ENCODE measurements at regions not wholly inside any gene's neighbourhood (a gene's known extent, or its start where the extent isn't known, plus 50 kb on each side); places are given as distances from the start of the nearest gene placed in this dataset.

DNA sequence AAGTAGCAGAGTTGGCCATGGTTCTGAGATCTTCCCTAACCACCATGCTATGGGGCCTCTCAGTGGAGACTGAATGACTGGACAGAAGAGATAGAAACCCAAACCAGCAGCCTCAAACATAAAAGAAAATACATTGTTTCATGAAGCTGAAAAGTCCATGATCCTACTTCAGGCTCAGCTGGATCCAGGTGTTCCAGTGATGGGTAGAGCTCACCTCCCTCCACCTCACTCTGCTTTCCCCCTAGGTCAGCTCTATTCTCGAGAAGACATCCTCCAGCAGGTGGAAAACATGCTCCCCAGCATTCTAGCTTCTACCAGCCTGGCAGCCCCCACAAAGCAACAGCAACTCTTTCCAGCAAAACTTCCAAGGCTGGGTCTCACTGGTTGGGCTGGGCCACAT lies 132.1 kb downstream of the OAT start:
- DNase-seq = no peak

DNA sequence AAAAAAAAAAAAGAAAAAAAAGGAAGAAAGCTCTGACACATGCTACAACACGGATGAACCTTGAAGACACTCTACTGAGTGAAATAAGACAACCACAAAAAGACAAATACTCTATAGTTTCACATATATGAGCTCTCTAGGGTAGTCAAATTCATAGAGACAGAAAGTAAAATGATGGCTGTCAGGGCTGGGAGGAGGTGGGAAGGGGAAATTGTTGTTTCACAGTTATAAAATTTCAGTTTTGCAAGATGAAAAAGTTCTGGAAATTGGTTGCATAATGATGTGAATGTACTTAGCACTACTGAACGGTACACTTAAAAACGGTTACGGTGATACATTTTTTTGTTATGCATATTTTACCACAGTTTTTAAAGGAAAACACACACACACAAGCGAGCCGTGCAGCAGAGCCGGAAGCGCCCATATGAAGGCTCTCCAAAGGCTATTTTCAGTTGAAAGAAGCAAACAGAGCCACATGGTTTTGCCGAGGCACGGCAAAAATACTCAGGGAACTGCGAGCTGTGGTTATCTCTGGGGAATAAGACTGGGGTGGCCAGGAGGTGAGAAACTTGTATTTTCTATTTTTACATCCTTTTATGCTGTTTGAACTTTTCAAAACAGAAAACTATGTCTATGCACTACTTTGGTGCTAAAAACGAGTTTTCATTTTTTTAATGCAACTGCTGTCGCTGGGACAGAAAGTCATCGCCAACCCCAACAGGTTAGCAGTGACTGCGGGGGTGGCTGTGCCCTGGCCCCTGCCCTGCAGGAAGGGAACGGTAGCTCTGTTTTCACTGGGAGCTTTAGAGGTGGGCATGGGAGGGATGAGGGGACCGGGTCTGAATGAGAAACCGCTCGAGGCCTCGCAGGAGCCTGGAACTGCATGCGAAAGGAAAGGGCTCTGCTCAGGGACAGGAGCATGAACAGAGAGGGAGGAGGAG lies 132.9 kb downstream of the OAT start:
- no peak for DNase-seq

DNA sequence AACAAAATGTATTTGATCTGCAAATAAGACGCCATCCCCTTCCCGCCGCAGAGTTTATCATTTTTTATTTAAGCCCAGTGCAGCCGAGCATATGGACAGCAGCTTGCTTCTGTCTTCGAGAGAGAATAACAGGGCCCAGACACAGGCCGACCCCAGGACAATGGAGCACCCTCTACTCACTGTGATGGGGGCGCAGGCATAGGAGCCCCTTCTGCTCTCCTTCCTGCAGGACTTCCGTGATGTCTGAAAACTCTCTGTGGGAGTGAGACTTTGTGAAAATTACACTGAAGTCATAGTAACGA lies 134.8 kb downstream of the OAT start:
- DNase-seq = no peak

DNA sequence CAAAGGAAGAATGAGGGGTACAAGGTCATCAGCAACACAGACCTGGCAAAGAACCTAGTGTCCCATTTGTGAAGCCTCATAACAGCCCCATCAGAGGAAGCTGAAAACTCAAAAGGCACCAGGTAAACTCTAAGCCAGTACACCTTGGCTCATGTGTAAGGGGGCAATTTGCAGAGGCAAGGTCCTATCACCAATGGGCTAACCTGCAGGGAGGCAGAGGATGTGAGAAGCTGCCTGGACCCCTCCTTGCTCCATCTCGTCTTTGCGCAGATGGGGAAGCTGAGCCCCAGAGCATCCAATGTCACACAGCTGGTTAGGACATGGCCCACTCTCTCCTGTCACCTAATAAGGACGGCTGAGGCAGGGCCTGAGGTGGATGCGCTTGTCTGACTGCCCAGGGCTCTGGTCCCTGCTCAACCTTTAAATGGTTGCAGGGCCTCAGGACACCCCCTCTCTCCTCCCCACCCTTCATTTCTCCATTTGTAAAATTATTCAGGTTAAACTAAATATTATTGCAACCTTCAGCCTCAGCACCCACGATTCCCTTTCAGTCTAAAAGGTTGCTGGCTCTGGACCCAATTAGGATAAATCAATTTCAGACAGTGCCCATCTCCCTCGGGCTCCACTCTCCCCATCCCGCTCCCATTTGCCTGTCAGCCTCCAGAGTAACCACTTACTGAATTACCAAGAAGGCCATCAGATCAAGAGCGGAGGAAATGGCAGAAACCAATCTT lies 135.3 kb downstream of the OAT start:
- no peak for DNase-seq

DNA sequence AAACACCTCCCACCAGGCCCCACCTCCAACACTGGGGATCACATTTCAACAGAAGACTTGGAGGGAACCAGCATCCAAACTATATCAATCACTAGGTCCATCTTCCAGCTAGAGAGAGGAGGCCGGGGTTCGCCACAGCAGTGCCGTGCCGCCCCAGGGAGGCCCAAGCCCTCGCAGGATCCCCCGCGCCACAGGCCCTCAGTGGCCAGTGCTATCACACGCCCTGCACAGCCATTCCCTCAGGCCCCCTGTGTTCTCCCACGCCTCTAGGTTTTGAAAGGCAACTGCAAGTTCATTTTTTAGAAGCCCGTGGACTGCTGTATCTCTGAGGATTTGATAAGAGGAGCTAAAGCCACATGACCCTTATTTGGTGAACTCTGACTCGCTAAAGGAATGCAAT lies 136.4 kb downstream of the OAT start:
- DNase-seq = no peak

DNA sequence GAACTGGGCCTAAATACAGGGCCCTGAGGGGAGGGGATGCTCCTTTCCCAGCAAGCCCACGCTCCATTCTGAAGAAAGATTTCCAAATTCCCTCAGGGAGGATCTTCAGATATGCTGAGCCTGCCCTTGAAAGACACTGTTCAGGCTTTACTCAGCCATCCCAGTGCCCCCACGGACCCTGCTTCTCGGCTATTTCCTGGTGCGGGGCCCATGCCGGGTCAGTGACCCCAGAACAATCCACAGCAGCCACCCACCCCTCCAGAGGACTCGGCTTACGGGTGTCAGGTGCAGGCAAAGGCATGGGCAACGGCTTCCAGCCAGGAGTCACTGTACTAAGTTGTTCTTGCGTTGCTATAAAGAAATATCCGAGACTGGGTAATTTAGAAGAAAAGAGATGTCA lies 137.1 kb downstream of the OAT start:
- no peak for DNase-seq

DNA sequence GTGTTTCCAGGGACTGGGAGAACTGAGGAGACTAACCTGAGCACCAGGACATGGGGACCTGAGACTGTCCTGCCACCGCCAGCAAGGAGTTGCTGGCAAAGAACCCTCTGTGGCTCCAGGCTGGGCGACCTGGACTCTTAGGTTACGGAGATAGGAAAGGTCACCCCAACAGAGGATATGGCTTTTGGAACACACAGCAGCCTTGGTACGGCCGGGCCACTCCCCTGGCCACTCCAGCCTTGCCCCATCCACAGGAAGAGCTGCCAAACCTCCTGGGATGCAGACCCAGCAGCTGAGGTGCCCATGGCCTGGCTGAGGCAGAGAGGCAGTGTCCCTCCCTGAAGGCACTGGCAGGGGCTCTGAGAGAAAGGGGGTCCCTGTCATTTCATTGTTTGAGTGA lies 137.8 kb downstream of the OAT start:
- no peak for DNase-seq

DNA sequence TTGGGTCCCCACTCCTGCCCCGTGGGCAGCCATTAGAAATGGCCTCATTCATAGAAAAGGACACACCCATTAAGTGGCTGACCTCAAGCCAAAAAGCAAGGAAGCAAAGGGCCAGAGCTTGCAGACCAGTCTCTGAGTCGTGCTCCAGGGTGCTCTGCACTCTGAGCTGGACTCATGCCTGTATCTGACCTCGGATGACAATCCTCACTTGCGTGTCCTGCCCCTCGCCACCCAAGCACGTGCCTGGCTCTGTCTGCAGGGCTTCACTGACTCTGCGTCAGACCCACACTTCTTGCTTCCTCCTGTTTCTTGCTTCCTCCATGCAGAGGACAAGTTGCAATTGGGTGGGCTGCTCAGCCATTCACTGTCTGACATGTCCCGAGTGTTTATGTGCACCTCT lies 138.8 kb downstream of the OAT start:
- no peak for DNase-seq

DNA sequence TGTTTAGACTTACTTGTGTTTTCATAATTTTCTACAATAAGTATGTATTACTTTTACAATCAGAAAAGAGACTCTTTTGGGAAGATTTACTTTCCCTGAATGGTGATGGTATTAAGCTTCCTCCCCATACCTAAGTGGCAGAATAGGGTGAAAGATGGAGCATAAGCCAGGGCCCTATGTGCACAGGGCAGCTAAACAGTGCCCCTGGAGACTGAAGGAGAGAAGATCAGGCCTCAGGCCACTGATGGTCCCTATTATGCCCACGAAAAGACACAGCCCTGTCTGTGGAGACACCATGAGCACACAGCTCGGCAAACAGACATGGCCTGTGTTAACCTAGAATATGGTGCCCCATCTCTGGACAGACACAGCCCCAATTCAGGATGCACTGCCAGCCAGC lies 139.4 kb downstream of the OAT start:
- DNase-seq = no peak

DNA sequence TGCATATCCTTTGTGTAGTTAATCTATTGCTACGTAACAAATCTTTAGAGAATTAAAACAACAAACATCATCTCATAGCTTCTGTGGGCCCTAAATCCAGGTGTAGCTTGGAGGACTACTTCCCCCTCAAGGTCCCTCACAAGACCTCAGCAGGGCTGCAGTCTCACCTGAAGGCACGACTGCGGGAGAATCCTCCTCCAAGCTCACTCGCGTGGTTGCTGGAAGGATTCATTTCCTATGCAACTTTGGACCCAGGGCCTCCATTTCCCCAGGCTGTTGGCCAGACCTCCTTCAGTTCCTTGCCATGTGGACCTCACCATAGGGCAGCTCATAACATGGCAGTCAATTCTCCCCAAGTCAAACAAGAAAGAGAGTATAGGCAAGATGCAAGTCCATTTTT lies 140.4 kb downstream of the OAT start:
- DNase-seq = no peak

DNA sequence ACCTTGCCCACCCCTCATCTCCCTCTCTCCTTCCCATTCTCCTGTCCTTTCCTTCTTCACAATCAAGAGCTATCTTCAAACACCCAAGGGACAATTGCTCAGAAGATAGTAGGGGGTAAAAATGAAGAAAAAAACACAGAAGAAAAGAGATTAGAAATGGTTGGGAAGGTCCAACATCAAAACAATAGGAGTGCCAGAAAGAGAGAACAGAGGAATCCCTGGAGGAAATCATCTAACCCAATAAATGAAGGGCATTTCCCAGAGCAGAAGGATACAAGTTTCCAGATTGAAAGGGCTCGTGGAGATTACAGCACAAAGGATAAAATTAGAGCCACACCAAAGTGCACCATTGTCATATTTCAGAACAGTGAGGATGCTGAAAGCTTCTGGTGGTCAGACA lies 145.6 kb downstream of the OAT start:
- no peak for DNase-seq

DNA sequence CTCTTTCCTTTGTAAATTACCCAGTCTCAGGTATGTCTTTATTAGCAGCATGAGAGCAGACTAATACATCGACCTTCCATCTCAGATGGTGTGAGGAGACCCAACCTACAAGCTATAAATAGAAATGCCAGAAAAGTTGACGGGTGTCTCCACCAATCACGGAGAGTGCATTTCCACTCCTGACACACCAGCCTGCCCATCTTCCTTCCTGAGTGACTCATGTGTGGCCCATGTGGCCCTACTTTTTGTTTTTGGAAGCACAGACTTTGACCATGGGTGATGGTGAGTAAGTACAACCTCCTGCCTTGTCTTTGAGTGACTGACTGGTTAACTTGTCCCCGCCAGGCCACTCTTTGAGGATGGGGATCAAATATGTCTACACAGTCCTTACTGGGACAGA lies 147.0 kb downstream of the OAT start:
- no peak for DNase-seq

DNA sequence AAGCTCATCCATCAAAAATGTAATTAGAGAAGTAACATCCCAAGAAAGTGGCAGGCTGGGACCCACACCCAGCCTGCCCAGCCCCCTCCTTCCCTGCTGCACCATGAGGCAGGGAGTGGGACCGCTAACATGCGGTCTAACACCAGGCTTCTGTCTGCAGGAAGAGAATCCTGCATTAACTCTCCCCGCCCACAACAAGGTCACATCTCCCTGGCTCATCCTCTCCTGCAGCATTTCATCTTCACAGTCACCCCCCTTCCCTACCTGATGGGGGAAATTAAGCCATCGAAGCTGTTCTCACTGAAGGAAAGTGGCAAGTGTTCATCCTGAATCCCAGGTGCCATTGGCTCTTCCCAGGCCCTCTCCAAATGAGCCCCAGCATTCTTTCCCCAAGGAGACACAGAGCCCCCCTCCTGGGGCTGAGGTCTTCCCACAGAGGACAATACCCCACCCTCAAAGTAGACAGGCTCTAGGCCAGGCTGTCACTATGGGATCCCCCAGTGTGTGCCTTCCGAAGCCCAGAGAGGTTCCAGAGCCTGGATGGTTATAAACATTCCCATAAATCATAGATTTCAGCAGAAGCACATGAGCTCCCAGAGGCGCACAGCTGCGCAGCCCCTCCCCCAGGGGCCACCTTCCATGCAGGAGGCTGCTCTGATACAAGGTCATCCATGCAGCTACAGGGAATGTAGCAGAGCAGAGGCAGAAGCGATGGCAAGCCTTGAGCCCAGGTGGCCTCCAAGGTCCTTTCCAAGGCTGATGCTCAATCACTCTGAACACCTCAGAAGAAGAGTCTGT lies 148.0 kb downstream of the OAT start:
- DNase-seq = no peak

DNA sequence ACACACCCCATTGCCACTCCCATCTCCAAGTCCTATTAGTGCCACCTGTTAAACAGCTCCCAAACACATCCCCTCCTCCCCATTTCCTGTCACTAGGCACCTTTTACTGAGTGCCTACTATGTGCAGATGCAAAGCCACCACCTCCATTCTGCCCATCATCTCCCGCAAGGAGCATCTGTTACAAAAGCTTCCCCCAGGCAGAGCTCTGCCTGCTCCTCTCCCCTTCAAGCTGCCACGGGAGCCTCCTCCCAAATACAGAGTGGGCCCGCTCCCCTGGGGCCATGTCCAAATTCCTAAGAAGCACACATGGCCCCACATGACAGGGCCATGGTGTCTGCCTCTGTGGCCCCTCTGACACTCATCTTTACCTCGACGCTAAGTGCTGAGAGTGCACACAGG lies 149.7 kb downstream of the OAT start:
- no peak for DNase-seq

DNA sequence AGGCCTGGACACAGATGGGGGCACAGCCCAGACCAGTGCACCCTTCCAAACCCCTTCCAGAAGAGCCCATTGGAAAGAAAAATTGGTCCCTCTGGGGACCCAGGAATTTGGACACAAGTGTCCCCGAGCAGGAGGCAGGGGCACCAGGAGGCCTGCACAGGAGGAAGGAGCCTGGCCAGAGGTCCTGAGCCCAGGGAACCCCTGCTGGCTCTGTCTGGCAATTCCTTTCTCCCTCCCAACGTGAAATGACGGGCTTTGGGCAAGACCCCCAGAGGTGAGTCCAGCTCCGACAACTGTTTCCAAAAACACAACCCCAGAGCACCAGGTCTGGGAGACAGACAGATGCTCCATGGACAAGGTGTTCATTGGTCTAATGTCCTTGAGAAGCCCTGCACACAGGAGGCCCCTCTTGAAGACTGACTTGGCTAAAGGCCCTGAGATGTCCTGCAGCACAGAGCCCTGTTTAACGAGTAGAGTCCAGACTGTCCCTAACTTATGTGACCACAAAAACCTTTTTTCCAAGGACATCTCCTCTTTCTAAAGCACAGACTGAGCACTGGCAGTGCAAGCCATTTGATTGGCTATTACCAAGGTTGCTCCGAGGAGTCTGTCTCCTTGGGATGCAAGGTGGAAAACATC lies 150.7 kb downstream of the OAT start:
- no peak for DNase-seq

DNA sequence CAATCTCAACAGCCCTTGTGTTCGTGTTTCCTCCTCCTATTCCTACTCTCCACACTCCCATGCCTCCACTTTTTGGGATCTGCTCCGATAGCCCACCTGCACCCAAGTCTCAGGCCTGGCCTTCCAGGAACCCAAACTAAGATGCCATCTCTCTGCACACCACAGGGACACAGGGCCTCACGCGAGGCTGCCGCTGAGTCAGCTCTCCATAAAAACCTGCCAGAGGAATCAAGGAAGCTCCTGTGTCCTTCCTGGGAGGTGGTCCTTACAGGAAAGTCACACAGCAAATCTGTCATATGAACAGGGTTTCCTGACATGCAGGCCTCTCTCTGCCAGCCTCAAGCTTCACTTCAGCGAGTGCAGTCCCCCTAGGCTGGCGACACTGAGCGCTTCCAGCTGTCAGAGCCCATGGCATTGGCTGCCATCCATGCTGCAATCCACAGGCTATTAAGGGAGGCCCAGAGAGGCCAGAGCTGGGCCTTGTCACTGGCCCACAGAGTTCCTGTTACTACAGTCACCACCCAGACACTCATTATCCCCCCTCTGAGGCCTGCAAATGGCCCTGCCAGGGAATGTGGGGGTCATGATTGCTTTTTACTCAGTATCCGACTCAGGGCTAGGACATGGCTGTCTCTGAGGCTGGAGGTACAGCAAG lies 151.4 kb downstream of the OAT start:
- DNase-seq = no peak

DNA sequence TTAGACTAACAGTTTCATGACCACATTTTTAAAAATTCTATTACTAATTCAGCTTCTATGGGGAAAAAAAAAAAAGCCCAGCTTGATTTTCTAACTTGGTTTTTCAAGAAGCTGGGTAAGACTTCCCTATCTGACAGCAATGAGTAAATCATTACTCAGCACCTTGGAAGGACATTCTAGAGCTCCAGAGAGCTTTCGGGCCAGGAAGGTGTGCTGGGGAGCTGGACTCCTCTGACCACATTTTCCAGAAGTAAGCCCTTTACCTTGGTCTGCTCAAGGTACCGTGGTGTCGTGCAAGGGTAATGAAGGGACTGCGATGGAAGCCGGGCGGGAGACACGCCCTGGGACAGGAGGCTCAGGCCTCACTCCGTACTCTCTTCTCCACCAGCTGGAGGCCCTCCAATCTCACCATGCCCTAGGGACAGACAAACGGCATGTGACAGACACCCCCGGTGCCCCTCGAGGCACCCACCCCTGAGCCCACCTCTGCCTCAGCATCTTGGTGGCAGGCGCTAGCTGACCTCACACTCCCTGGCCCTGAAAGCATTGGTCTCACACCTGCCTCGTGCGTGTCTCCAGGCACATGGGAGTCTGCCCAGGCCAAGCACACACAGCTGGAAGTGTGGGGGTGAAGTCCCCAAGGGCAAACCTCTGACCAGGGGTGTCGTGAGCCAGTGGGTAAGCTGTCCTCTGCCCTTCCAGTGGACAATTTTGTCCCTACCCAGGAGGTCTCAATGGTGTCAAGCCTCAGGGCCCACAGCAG lies 152.1 kb downstream of the OAT start:
- DNase-seq = no peak

DNA sequence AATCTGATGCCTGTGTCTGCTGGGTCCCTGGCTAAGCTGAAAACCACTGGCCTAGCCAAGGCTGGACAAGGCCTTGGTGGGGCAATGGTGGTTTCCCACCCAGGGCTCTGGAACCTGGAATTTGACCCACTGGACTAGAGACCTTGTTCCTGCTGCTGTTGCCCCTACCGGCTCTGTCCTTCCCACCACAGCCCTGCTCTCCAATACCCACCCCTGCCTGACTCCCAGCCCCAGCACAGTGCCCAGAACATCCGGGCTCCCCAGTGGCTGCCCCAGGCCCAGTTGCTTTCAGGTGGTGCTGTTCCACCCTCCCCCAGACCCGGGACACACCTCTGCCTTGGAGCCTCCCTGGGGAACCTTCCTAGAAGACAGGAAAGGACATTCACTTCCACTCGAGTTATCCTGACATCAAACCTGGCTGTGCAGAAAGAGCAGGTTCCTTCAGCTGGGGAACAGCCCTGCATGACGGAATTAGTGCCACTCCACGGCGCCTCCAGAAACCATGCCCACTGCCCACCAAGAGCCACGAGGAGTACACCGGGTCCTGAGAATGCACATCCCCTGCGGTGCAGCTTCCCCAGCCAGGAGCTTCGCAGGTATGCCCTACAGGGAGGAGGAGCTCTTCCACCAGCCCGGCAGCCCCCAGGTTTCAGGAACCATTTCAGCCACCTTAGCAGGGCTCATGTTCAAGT lies 152.8 kb downstream of the OAT start:
- no peak for DNase-seq

DNA sequence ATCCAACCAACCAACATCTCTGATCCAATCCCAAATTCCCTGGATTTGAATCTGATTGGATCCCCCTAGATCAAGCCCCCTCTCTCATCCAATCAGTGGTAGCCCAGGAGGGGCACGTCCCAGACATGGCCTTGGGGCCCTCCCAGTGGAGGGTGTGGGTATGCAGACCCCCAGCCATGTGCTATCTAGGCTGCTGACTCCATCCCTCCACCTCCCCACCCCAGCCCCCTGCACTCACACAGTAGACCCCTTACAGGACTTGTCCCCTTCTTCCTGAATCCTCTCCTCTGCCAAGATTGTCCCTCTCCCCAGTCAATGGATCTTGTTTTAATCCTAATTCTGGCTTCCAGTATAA lies 153.4 kb downstream of the OAT start:
- DNase-seq = no peak

DNA sequence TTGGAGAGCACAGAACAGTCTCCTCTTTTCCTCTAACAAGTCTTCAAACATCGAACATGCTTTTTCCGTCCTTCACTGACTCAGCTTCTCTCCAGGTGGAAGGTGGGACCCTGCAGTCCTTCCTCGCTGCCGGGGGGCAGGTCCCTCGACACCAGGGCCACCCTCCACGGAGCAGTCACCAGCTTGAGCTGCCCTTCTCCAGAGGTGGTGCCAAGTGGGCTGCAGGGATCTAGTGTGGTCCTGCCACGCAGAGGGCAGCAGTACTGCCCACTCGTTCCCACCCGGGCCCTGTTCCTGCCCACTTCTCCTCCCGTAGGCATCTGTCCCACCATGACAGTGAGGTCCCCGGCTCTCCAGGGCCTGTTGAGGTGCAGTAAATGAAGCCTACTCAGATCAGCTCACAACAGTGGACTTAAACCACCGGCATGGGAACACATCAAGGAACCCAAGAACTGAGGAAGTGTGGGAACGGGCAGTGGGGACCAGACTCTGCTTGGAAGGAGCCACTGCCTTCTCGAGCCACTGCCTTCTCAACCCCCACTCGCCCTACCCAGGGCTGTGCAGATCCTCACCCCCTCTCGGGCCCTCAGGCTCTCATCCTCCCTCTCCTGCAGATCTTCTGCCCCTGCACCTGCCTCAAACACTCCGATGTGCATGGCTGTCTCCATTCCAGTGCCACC lies 153.9 kb downstream of the OAT start:
- DNase-seq = no peak

DNA sequence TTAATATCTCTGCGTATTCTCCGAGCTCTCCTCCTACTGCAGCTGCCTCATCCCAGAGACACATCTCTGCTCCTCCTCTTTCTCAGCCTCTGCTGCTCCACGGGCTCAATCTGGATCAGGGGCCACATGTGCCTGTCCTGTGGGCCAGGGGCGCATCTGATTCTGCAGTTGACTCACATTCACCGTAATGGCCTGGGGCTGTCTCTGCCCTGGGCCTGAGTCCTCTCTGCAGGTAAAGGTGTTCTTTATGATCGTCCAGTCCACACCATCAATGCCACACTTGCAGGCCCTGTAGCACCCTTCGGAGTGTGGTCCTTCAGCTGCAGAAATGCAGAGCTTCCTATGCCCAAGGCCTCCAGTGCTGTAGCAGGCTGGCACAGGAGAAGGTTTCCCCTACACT lies 154.5 kb downstream of the OAT start:
- DNase-seq = no peak
